Nephron (organoid): ENCODE measurements at regions not wholly inside any gene's neighbourhood (a gene's known extent, or its start where the extent isn't known, plus 50 kb on each side); places are given as distances from the start of the nearest gene placed in this dataset.
A peak's percentile ranks its signal among the peaks of the same experiment; 100 is the strongest.

Experiments used
- H3K27ac Mint-ChIP-seq, 3 experiments: 2 replicates each; pipeline ENCODE4 v1.8.0; 2020; ENCODE audit warnings: mixed read lengths in 3 of 3, mild to moderate bottlenecking in 2 of 3, moderate library complexity in 1 of 3
- H3K27me3 Mint-ChIP-seq: 2 replicates; pipeline ENCODE4 v1.8.0; 2021; ENCODE audit warnings: low read depth, mild to moderate bottlenecking, moderate library complexity, mixed read lengths
- H3K36me3 Mint-ChIP-seq: 2 replicates; pipeline ENCODE4 v1.8.0; 2020; ENCODE audit warnings: low read depth, mixed read lengths
- H3K4me1 Mint-ChIP-seq: 2 replicates; pipeline ENCODE4 v1.8.0; 2020; ENCODE audit warnings: mixed read lengths
- H3K4me3 Mint-ChIP-seq, 3 experiments: 2 replicates each; pipeline ENCODE4 v1.8.0; 2020; ENCODE audit warnings: mild to moderate bottlenecking in 3 of 3, mixed read lengths in 3 of 3, moderate library complexity in 2 of 3
- H3K9me3 Mint-ChIP-seq: 2 replicates; pipeline ENCODE4 v1.8.0; 2020; ENCODE audit warnings: mixed read lengths
- CTCF ChIP-seq, 3 experiments: fragments of 200-600 bp; sonication (generic); IDR thresholded peaks; one replicate each; pipeline ENCODE4 v1.5.0; 2021; ENCODE audit warnings: antibody characterized with exemption in 3 of 3; ENCODE audit not compliant: unreplicated experiment in 3 of 3

- H3K36me3 Mint-ChIP-seq: no peaks in the 10 kb centered on the region
- no peaks in the 10 kb centered on the region for H3K4me1 Mint-ChIP-seq
- no peaks in the 10 kb centered on the region for H3K9me3 Mint-ChIP-seq
- TF ChIP-seq CTCF (IDR thresholded peaks at IDR 0.05; ENCODE audit: unreplicated experiment in 3 of 3): no peak
- H3K27me3 Mint-ChIP-seq: peaks cover 4% of the 10 kb centered on the region
- H3K27ac Mint-ChIP-seq: no peak overlapping the region
- no peak overlapping the region for H3K4me3 Mint-ChIP-seq
Measured at GRCh38 chr10:62671104-62671503, 133.4 kb upstream of the ADO start.

GRCh38 chr10:62681211-62681940, 123.1 kb upstream of the ADO start:
- Mint-ChIP-seq H3K27ac (no peak overlapping the region), H3K4me3 (no peak overlapping the region), H3K27me3 (no peaks in the 10 kb centered on the region), H3K9me3 (peaks cover 22% of the 10 kb centered on the region), H3K36me3 (peaks cover 11% of the 10 kb centered on the region), H3K4me1 (peaks cover 7% of the 10 kb centered on the region)
- TF ChIP-seq CTCF (IDR thresholded peaks at IDR 0.05; ENCODE audit: unreplicated experiment in 3 of 3): no peak

- H3K36me3 Mint-ChIP-seq: peaks cover 4% of the 10 kb centered on the region
- peak overlapping the region; percentile 71 to 79 (median 74) for H3K27ac Mint-ChIP-seq
- peaks cover 6% of the 10 kb centered on the region for H3K9me3 Mint-ChIP-seq
- peaks cover 21% of the 10 kb centered on the region for H3K4me1 Mint-ChIP-seq
- no peaks in the 10 kb centered on the region for H3K27me3 Mint-ChIP-seq
- H3K4me3 Mint-ChIP-seq: no peak overlapping the region
- no peak for TF ChIP-seq CTCF (IDR thresholded peaks at IDR 0.05; ENCODE audit: unreplicated experiment in 3 of 3)
Measured at GRCh38 chr10:62684911-62685310, 119.6 kb upstream of the ADO start.

- peaks cover 3% of the 10 kb centered on the region for H3K9me3 Mint-ChIP-seq
- H3K4me1 Mint-ChIP-seq: peaks cover 44% of the 10 kb centered on the region
- no peak overlapping the region for H3K4me3 Mint-ChIP-seq
- TF ChIP-seq CTCF (IDR thresholded peaks at IDR 0.05; ENCODE audit: unreplicated experiment in 3 of 3): no peak
- H3K27ac Mint-ChIP-seq: no peak overlapping the region
- peaks cover 4% of the 10 kb centered on the region for H3K36me3 Mint-ChIP-seq
- no peaks in the 10 kb centered on the region for H3K27me3 Mint-ChIP-seq
Measured at GRCh38 chr10:62687230-62687748, 117.2 kb upstream of the ADO start.

- no peak for TF ChIP-seq CTCF (IDR thresholded peaks at IDR 0.05; ENCODE audit: unreplicated experiment in 3 of 3)
- Mint-ChIP-seq H3K4me1 (peaks cover 47% of the 10 kb centered on the region), H3K36me3 (peaks cover 4% of the 10 kb centered on the region)
Measured at GRCh38 chr10:62688971-62689700, 115.4 kb upstream of the ADO start.

More at GRCh38 chr10:62688971-62689700, 115.4 kb upstream of the ADO start:
- Mint-ChIP-seq H3K27me3 (no peaks in the 10 kb centered on the region), H3K4me3 (no peak overlapping the region), H3K27ac (peak overlapping the region; percentile 88 to 96 (median 91)), H3K9me3 (peaks cover 3% of the 10 kb centered on the region)
